GM12878 (cell line): ENCODE measurements at regions not wholly inside any gene's neighbourhood (a gene's known extent, or its start where the extent isn't known, plus 50 kb on each side); places are given as distances from the start of the nearest gene placed in this dataset.

Source experiments
- BCL11A ChIP-seq: IDR thresholded peaks from 2 replicates; pipeline ENCODE4 v1.6.1; 2011; ENCODE audit warnings: low read depth, low read length
- CBFB ChIP-seq: IDR thresholded peaks from 2 replicates; pipeline ENCODE4 v1.6.1; 2016; ENCODE audit warnings: antibody characterized with exemption, low read depth
- CEBPZ ChIP-seq: fragments of 150-350 bp; IDR thresholded peaks from 2 replicates; pipeline ENCODE4 v1.6.1; 2016; ENCODE audit warnings: low read depth, low read length
- DPF2 ChIP-seq: fragments of 450-650 bp; IDR thresholded peaks from 2 replicates; pipeline ENCODE4 v1.6.1; 2017; ENCODE audit warnings: mild to moderate bottlenecking
- FOXM1 ChIP-seq: IDR thresholded peaks from 2 replicates; pipeline ENCODE4 v1.6.1; 2012; ENCODE audit warnings: low read depth, mild to moderate bottlenecking, inconsistent platforms, low read length, moderate library complexity
- GABPA ChIP-seq: IDR thresholded peaks from 2 replicates; pipeline ENCODE4 v1.6.1; 2014; ENCODE audit warnings: antibody characterized with exemption, low read depth, mild to moderate bottlenecking, inconsistent platforms
- HCFC1 ChIP-seq: fragments of 150-350 bp; IDR thresholded peaks from 2 replicates; pipeline ENCODE4 v1.6.1; 2014; ENCODE audit warnings: low read length
- IKZF2 ChIP-seq, 2 experiments: fragments of 450-650 bp; IDR thresholded peaks; 2 replicates each; pipeline ENCODE4 v1.6.1; 2017; ENCODE audit warnings: mild to moderate bottlenecking in 2 of 2, moderate library complexity in 2 of 2
- JUND ChIP-seq: IDR thresholded peaks from 2 replicates; pipeline ENCODE4 v1.6.1; 2012; ENCODE audit warnings: low read depth, mild to moderate bottlenecking, low read length, improper control_type of control experiment, moderate library complexity
- KDM1A ChIP-seq: fragments of 200-600 bp; sonication (generic); IDR thresholded peaks from 2 replicates; pipeline ENCODE4 v1.6.1; 2016; ENCODE audit warnings: borderline replicate concordance
- LARP7 ChIP-seq: fragments of 450-650 bp; IDR thresholded peaks from 2 replicates; pipeline ENCODE4 v1.6.1; 2017; ENCODE audit warnings: mild to moderate bottlenecking
- MEF2B ChIP-seq: fragments of 450-650 bp; IDR thresholded peaks from 2 replicates; pipeline ENCODE4 v1.6.1; 2018; ENCODE audit warnings: mild to moderate bottlenecking, moderate library complexity; ENCODE audit not compliant: partially characterized antibody, poor library complexity, severe bottlenecking
- MYB ChIP-seq: fragments of 150-350 bp; IDR thresholded peaks from 2 replicates; pipeline ENCODE4 v1.6.1; 2014; ENCODE audit warnings: mild to moderate bottlenecking, low read depth, low read length, borderline replicate concordance
- NFXL1 ChIP-seq: fragments of 450-650 bp; IDR thresholded peaks from 2 replicates; pipeline ENCODE4 v1.6.1; 2017; ENCODE audit warnings: antibody characterized with exemption, mild to moderate bottlenecking, borderline replicate concordance
- PKNOX1 ChIP-seq: fragments of 450-650 bp; IDR thresholded peaks from 2 replicates; pipeline ENCODE4 v1.6.1; 2016; ENCODE audit warnings: mild to moderate bottlenecking
- PML ChIP-seq: IDR thresholded peaks from 2 replicates; pipeline ENCODE4 v1.6.1; 2012; ENCODE audit warnings: low read length, inconsistent platforms
- POLR2AphosphoS5 ChIP-seq: IDR thresholded peaks from 2 replicates; pipeline ENCODE4 v1.6.1; 2011; ENCODE audit warnings: mild to moderate bottlenecking, low read length, inconsistent platforms
- RELA ChIP-seq: fragments of 450-650 bp; IDR thresholded peaks from 2 replicates; pipeline ENCODE4 v1.8.0; 2014; ENCODE audit warnings: borderline replicate concordance; ENCODE audit not compliant: partially characterized antibody
- SP1 ChIP-seq: IDR thresholded peaks from one replicate; pipeline ENCODE4 v1.6.1; 2011; ENCODE audit warnings: low read depth, low read length
- SRF ChIP-seq, 2 experiments: IDR thresholded peaks; 2 replicates each; pipeline ENCODE4 v1.6.1; 2011; ENCODE audit warnings: low read depth in 2 of 2, low read length in 2 of 2, mild to moderate bottlenecking in 1 of 2, moderate library complexity in 1 of 2
- TAF1 ChIP-seq: IDR thresholded peaks from 2 replicates; pipeline ENCODE4 v1.6.1; 2011; ENCODE audit warnings: mild to moderate bottlenecking, low read depth, low read length, borderline replicate concordance
- ZBTB11 ChIP-seq: fragments of 450-650 bp; formaldehyde crosslinking; IDR thresholded peaks from 2 replicates; pipeline ENCODE4 v1.5.0; 2022; ENCODE audit warnings: mild to moderate bottlenecking, missing genetic modification characterization
- ZNF207 ChIP-seq: fragments of 450-650 bp; IDR thresholded peaks from 2 replicates; pipeline ENCODE4 v1.6.1; 2014; ENCODE audit warnings: antibody characterized with exemption, mild to moderate bottlenecking, borderline replicate concordance

GRCh38 chr2:37851828-37852584 lies 73.1 kb upstream of the RMDN2 start (continued):
- TF ChIP-seq KDM1A (no peak), GABPA (no peak), TAF1 (no peak), PML (no peak), MEF2B (no peak), JUND (no peak), MYB (no peak), NFXL1 (no peak), FOXM1 (no peak), CEBPZ (no peak), RELA (no peak), POLR2AphosphoS5 (no peak), ZBTB11 (CRISPR knock-in tag) (no peak), CBFB (peak; percentile 31; the same call in 1 of the 2 replicates), LARP7 (no peak), IKZF2 (IDR thresholded peaks at IDR 0.05) (peak; percentile 97), PKNOX1 (0 out of 2 replicates have a peak, but pooled peaks have one; percentile 14), HCFC1 (no peak), BCL11A (peak; percentile 54; the same call in 1 of the 2 replicates), SRF (IDR thresholded peaks at IDR 0.05; ENCODE audit: low read depth in 2 of 2, low read length in 2 of 2) (no peak), DPF2 (peak; percentile 75), SP1 (no peak), ZNF207 (no peak)
